Kidney epithelial cell (primary cell): ENCODE measurements at regions not wholly inside any gene's neighbourhood (a gene's known extent, or its start where the extent isn't known, plus 50 kb on each side); places are given as distances from the start of the nearest gene placed in this dataset.
A peak's percentile ranks its signal among the peaks of the same experiment; 100 is the strongest.
"Not testable (repeated sequence)": the region's sequence is repeated elsewhere in the genome, so short reads cannot be mapped to it uniquely, and the experiment has no call there.

Experiments
- DNase-seq: peaks from one replicate; pipeline ENCODE4 v3.0.0-alpha.2; 2010; ENCODE audit warnings: low read depth
- H3K27me3 ChIP-seq: 2 replicates; pipeline ENCODE4 v1.6.0; 2011; ENCODE audit warnings: low read length; ENCODE audit not compliant: control insufficient read depth, insufficient read depth
- H3K36me3 ChIP-seq: 2 replicates; pipeline ENCODE4 v1.5.1; 2011; ENCODE audit warnings: low read length; ENCODE audit not compliant: control insufficient read depth, insufficient read depth
- H3K4me3 ChIP-seq: 2 replicates; pipeline ENCODE4 v1.5.1; 2011; ENCODE audit warnings: low read depth, mild to moderate bottlenecking, control low read depth, low read length
- CTCF ChIP-seq: IDR thresholded peaks from 2 replicates; pipeline ENCODE4 v1.5.1; 2011; ENCODE audit warnings: mild to moderate bottlenecking, moderate library complexity, low read length, control low read depth, inconsistent platforms; ENCODE audit not compliant: insufficient read depth, poor library complexity, severe bottlenecking

GRCh38 chr7:66557214-66558200, 71.2 kb upstream of the KCTD7 start:
- no peak for DNase-seq
- no peak overlapping the region for H3K4me3 ChIP-seq
- TF ChIP-seq CTCF = peak; percentile 96
- H3K27me3 ChIP-seq = no peaks in the 10 kb centered on the region
- H3K36me3 ChIP-seq = peaks cover 2% of the 10 kb centered on the region

- TF ChIP-seq CTCF = no peak
- Histone ChIP-seq H3K27me3 (no peaks in the 10 kb centered on the region), H3K4me3 (no peak overlapping the region), H3K36me3 (peaks cover 2% of the 10 kb centered on the region)
- no peak for DNase-seq
Measured at GRCh38 chr7:66558201-66558641, 70.5 kb upstream of the KCTD7 start.

GRCh38 chr7:66558660-66559465, 69.8 kb upstream of the KCTD7 start:
- no peak for DNase-seq
- Histone ChIP-seq H3K27me3 (no peaks in the 10 kb centered on the region), H3K36me3 (peaks cover 2% of the 10 kb centered on the region), H3K4me3 (no peak overlapping the region)
- no peak for TF ChIP-seq CTCF

GRCh38 chr7:66564045-66564444, 64.6 kb upstream of the KCTD7 start:
- no peak for TF ChIP-seq CTCF
- H3K36me3 ChIP-seq = no peaks in the 10 kb centered on the region
- H3K4me3 ChIP-seq = no peak overlapping the region
- H3K27me3 ChIP-seq = no peaks in the 10 kb centered on the region
- DNase-seq = no peak

- H3K4me3 ChIP-seq, DNase-seq, H3K36me3 ChIP-seq, H3K27me3 ChIP-seq: not testable (repeated sequence)
Measured at GRCh38 chr7:66570179-66570578, 58.5 kb upstream of the KCTD7 start.

- H3K27me3 ChIP-seq = no peaks in the 10 kb centered on the region
- TF ChIP-seq CTCF = no peak
- DNase-seq = no peak
- no peaks in the 10 kb centered on the region for H3K36me3 ChIP-seq
- no peak overlapping the region for H3K4me3 ChIP-seq
Measured at GRCh38 chr7:66571568-66571967, 57.1 kb upstream of the KCTD7 start.

GRCh38 chr7:66573782-66574495, 54.7 kb upstream of the KCTD7 start:
- H3K27me3 ChIP-seq, H3K4me3 ChIP-seq, H3K36me3 ChIP-seq, DNase-seq: not testable (repeated sequence)

GRCh38 chr7:66574768-66575167, 53.9 kb upstream of the KCTD7 start:
- not testable (repeated sequence) for H3K36me3 ChIP-seq, H3K4me3 ChIP-seq, DNase-seq, H3K27me3 ChIP-seq
